GM23338 (cell line): ENCODE measurements at regions not wholly inside any gene's neighbourhood (a gene's known extent, or its start where the extent isn't known, plus 50 kb on each side); places are given as distances from the start of the nearest gene placed in this dataset.

Experiments
- ATAC-seq: fragments of 200-7000 bp; cut with Tn5 transposase; 3 replicates; pipeline ENCODE4 v1.9.1; 2020
- DNase-seq: peaks from one replicate; pipeline ENCODE4 v3.0.0-alpha.2; 2015; ENCODE audit warnings: low spot score
- H2AFZ ChIP-seq: fragments of 200-600 bp; sonication (generic); 2 replicates; pipeline ENCODE4 v1.8.0; 2016; ENCODE audit warnings: antibody characterized with exemption, mild to moderate bottlenecking, moderate library complexity
- H3F3A ChIP-seq: fragments of 200-600 bp; sonication (generic); replicated peaks from 2 replicates; pipeline ENCODE4 v1.8.0; 2017; ENCODE audit warnings: antibody characterized with exemption, mixed run types, low read depth
- H3K27ac ChIP-seq: fragments of 200-600 bp; sonication (generic); 2 replicates; pipeline ENCODE4 v1.6.1; 2016; ENCODE audit warnings: low read depth
- H3K27me3 ChIP-seq: fragments of 200-600 bp; sonication (generic); 2 replicates; pipeline ENCODE4 v1.8.0; 2016; ENCODE audit warnings: mild to moderate bottlenecking, mixed run types, moderate library complexity; ENCODE audit not compliant: insufficient read depth
- H3K36me3 ChIP-seq: fragments of 200-600 bp; sonication (generic); 2 replicates; pipeline ENCODE4 v1.8.0; 2016; ENCODE audit warnings: mild to moderate bottlenecking; ENCODE audit not compliant: insufficient read depth
- H3K4me1 ChIP-seq: fragments of 200-600 bp; sonication (generic); 2 replicates; pipeline ENCODE4 v1.8.0; 2016; ENCODE audit warnings: mild to moderate bottlenecking, moderate library complexity; ENCODE audit not compliant: insufficient read depth
- H3K4me2 ChIP-seq: fragments of 200-600 bp; sonication (generic); 2 replicates; pipeline ENCODE4 v1.7.1; 2017; ENCODE audit warnings: mixed run types
- H3K4me3 ChIP-seq: fragments of 200-600 bp; sonication (generic); 2 replicates; pipeline ENCODE4 v1.6.1; 2016; ENCODE audit warnings: mixed run types
- H3K79me2 ChIP-seq: fragments of 200-600 bp; sonication (generic); replicated peaks from 2 replicates; pipeline ENCODE4 v1.8.0; 2017; ENCODE audit warnings: mild to moderate bottlenecking; ENCODE audit not compliant: insufficient read depth
- H3K9me2 ChIP-seq: fragments of 200-600 bp; sonication (generic); 2 replicates; pipeline ENCODE4 v1.8.0; 2017; ENCODE audit not compliant: insufficient read depth
- H4K20me1 ChIP-seq: fragments of 200-600 bp; sonication (generic); replicated peaks from 2 replicates; pipeline ENCODE4 v1.8.0; 2017; ENCODE audit warnings: mild to moderate bottlenecking; ENCODE audit not compliant: insufficient read depth
- H3K27ac Mint-ChIP-seq: 2 replicates; pipeline ENCODE4 v1.8.0; 2020; ENCODE audit warnings: inconsistent platforms, mild to moderate bottlenecking, moderate library complexity, mixed read lengths
- H3K27me3 Mint-ChIP-seq: 3 replicates; pipeline ENCODE4 v1.8.0; 2022; ENCODE audit warnings: low read depth, mild to moderate bottlenecking, moderate library complexity, mixed read lengths, inconsistent platforms; ENCODE audit not compliant: insufficient read depth, poor library complexity
- H3K36me3 Mint-ChIP-seq: 3 replicates; pipeline ENCODE4 v1.8.0; 2021; ENCODE audit warnings: low read depth, mild to moderate bottlenecking, inconsistent platforms, moderate library complexity, mixed read lengths
- H3K4me1 Mint-ChIP-seq: 3 replicates; pipeline ENCODE4 v1.8.0; 2020; ENCODE audit warnings: mild to moderate bottlenecking, inconsistent platforms, mixed read lengths
- H3K4me3 Mint-ChIP-seq: 3 replicates; pipeline ENCODE4 v1.8.0; 2021; ENCODE audit warnings: moderate library complexity, mild to moderate bottlenecking, inconsistent platforms, mixed read lengths
- H3K9me3 Mint-ChIP-seq: 3 replicates; pipeline ENCODE4 v1.8.0; 2020; ENCODE audit warnings: moderate library complexity, mild to moderate bottlenecking, inconsistent platforms, mixed read lengths
- CREB1 ChIP-seq: fragments of 250-450 bp; sonication (Bioruptor Pico); IDR thresholded peaks from 2 replicates; pipeline ENCODE4 v1.5.0; 2020; ENCODE audit warnings: low read depth, mild to moderate bottlenecking, moderate library complexity
- CTCF ChIP-seq, 2 experiments: fragments of 200-600 bp in 1 of 2; sonication (generic) in 1 of 2; conservative IDR thresholded peaks; 2 replicates each; pipeline versions ENCODE4 v1.5.1 to v1.6.1; 2016 to 2017; ENCODE audit warnings: antibody characterized with exemption in 2 of 2, low read depth in 2 of 2, mild to moderate bottlenecking in 2 of 2, moderate library complexity in 1 of 2
- ETS1 ChIP-seq: IDR thresholded peaks from 2 replicates; pipeline ENCODE4 v1.6.1; 2016; ENCODE audit warnings: antibody characterized with exemption
- EZH2 ChIP-seq: fragments of 200-600 bp; sonication (generic); IDR thresholded peaks from one replicate; pipeline ENCODE4 v1.8.0; 2017; ENCODE audit warnings: antibody characterized with exemption, mild to moderate bottlenecking, low read depth; ENCODE audit not compliant: unreplicated experiment
- EZH2phosphoT487 ChIP-seq: fragments of 200-600 bp; sonication (generic); IDR thresholded peaks from one replicate; pipeline ENCODE4 v1.8.1; 2018; ENCODE audit warnings: antibody characterized with exemption; ENCODE audit not compliant: unreplicated experiment
- JUNB ChIP-seq: IDR thresholded peaks from one replicate; pipeline ENCODE4 v1.6.1; 2016; ENCODE audit warnings: antibody characterized with exemption; ENCODE audit not compliant: unreplicated experiment
- NANOG ChIP-seq: IDR thresholded peaks from 2 replicates; pipeline ENCODE4 v1.6.1; 2016; ENCODE audit warnings: antibody characterized with exemption, borderline replicate concordance
- POLR2AphosphoS5 ChIP-seq: IDR thresholded peaks from 2 replicates; pipeline ENCODE4 v1.6.1; 2016; ENCODE audit warnings: antibody characterized with exemption, low read depth
- STAT1 ChIP-seq: IDR thresholded peaks from one replicate; pipeline ENCODE4 v1.6.1; 2016; ENCODE audit warnings: antibody characterized with exemption; ENCODE audit not compliant: unreplicated experiment
- ZNF114 ChIP-seq: fragments of 250-450 bp; sonication (Bioruptor Pico); IDR thresholded peaks from 2 replicates; pipeline ENCODE4 v1.5.0; 2020; ENCODE audit warnings: mild to moderate bottlenecking, moderate library complexity
- ZNF331 ChIP-seq: fragments of 250-450 bp; sonication (Bioruptor Pico); IDR thresholded peaks from 2 replicates; pipeline ENCODE4 v1.5.0; 2020; ENCODE audit warnings: low read depth, mild to moderate bottlenecking, moderate library complexity
- ZNF462 ChIP-seq: fragments of 250-450 bp; sonication (Bioruptor Pico); IDR thresholded peaks from 2 replicates; pipeline ENCODE4 v1.5.0; 2020; ENCODE audit warnings: mild to moderate bottlenecking, moderate library complexity
- TF ChIP-seq, protein P1 (sequence below): IDR thresholded peaks from one replicate; pipeline ENCODE4 v1.6.1; 2018; ENCODE audit warnings: antibody characterized with exemption; ENCODE audit not compliant: unreplicated experiment

DNA sequence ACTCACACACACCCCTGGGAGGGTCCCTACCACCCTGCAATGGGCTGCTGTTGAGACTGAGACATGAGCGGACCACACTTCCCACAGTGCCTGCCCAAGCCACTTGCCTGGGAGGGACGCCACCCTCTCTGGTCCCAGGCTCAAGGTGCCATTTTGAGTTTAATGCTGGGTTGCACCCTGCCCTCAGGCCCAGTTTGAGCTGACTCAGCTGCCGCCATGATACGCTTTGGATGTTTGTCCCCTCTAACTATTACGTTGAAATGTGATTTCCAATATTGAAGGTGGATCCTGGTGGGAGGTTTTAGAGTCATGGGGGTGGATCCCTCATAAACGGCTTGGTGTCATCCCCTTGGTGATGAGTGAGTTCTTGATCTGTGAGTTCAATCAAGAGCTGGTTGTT lies 76.4 kb upstream of the DYNC1I2 start:
- DNase-seq: no peak
- H3K27me3 Mint-ChIP-seq: no peaks in the 10 kb centered on the region
- H3K36me3 ChIP-seq: peaks cover 3% of the 10 kb centered on the region; the same call in 1 of the 2 replicates
- no peaks in the 10 kb centered on the region; the same call in 1 of the 2 replicates for H3K9me2 ChIP-seq
- no peak overlapping the region for H2AFZ ChIP-seq
- H3K4me2 ChIP-seq: no peak overlapping the region
- no peak for ATAC-seq
- H3K27ac ChIP-seq: no peak overlapping the region
- H3F3A ChIP-seq: no peaks in the 10 kb centered on the region
- no peaks in the 10 kb centered on the region for H3K79me2 ChIP-seq
- no peaks in the 10 kb centered on the region for H3K4me1 ChIP-seq
- H3K4me3 Mint-ChIP-seq: no peak overlapping the region
- H3K27me3 ChIP-seq: no peaks in the 10 kb centered on the region
- H3K27ac Mint-ChIP-seq: no peak overlapping the region
- H3K9me3 Mint-ChIP-seq: peaks cover 5% of the 10 kb centered on the region; the same call in 1 of the 3 replicates
- no peaks in the 10 kb centered on the region for H4K20me1 ChIP-seq
- no peak overlapping the region for H3K4me3 ChIP-seq
- no peaks in the 10 kb centered on the region for H3K36me3 Mint-ChIP-seq
- no peaks in the 10 kb centered on the region for H3K4me1 Mint-ChIP-seq
- TF ChIP-seq EZH2 (no peak), STAT1 (no peak), EZH2phosphoT487 (no peak), ZNF462 (no peak), ETS1 (no peak), CREB1 (no peak), JUNB (no peak), ZNF114 (CRISPR knock-in tag) (no peak), CTCF (conservative IDR thresholded peaks at IDR 0.05; ENCODE audit: low read depth in 2 of 2) (no peak), NANOG (no peak), POLR2AphosphoS5 (no peak), ZNF331 (no peak)
- TF ChIP-seq, protein P1, sequence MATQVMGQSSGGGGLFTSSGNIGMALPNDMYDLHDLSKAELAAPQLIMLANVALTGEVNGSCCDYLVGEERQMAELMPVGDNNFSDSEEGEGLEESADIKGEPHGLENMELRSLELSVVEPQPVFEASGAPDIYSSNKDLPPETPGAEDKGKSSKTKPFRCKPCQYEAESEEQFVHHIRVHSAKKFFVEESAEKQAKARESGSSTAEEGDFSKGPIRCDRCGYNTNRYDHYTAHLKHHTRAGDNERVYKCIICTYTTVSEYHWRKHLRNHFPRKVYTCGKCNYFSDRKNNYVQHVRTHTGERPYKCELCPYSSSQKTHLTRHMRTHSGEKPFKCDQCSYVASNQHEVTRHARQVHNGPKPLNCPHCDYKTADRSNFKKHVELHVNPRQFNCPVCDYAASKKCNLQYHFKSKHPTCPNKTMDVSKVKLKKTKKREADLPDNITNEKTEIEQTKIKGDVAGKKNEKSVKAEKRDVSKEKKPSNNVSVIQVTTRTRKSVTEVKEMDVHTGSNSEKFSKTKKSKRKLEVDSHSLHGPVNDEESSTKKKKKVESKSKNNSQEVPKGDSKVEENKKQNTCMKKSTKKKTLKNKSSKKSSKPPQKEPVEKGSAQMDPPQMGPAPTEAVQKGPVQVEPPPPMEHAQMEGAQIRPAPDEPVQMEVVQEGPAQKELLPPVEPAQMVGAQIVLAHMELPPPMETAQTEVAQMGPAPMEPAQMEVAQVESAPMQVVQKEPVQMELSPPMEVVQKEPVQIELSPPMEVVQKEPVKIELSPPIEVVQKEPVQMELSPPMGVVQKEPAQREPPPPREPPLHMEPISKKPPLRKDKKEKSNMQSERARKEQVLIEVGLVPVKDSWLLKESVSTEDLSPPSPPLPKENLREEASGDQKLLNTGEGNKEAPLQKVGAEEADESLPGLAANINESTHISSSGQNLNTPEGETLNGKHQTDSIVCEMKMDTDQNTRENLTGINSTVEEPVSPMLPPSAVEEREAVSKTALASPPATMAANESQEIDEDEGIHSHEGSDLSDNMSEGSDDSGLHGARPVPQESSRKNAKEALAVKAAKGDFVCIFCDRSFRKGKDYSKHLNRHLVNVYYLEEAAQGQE: no peak
